Subcutaneous abdominal adipose tissue (tissue), 5 donors: ENCODE measurements at regions not wholly inside any gene's neighbourhood (a gene's known extent, or its start where the extent isn't known, plus 50 kb on each side); places are given as distances from the start of the nearest gene placed in this dataset.
"Not testable (repeated sequence)": the region's sequence is repeated elsewhere in the genome, so short reads cannot be mapped to it uniquely, and the experiment has no call there.

Source experiments
- H3K27ac ChIP-seq: one replicate; pipeline ENCODE4 v1.7.0; 2013; ENCODE audit warnings: low read depth, mild to moderate bottlenecking, inconsistent platforms, low read length, moderate library complexity
- H3K27me3 ChIP-seq, 5 donors: one replicate each; pipeline ENCODE4 v1.7.0; 2013; ENCODE audit warnings: low read length in 5 of 5, inconsistent platforms in 1 of 5; ENCODE audit not compliant: control insufficient read depth in 5 of 5, insufficient read depth in 4 of 5
- H3K36me3 ChIP-seq, 5 donors: one replicate each; pipeline ENCODE4 v1.7.0; 2013; ENCODE audit warnings: low read length in 5 of 5; ENCODE audit not compliant: control insufficient read depth in 5 of 5, insufficient read depth in 5 of 5
- H3K4me1 ChIP-seq, 5 donors: one replicate each; pipeline ENCODE4 v1.7.0; 2013; ENCODE audit warnings: low read length in 5 of 5, mild to moderate bottlenecking in 3 of 5, moderate library complexity in 1 of 5; ENCODE audit not compliant: control insufficient read depth in 5 of 5, insufficient read depth in 5 of 5
- H3K4me3 ChIP-seq, 5 donors: one replicate each; pipeline ENCODE4 v1.7.0; 2013; ENCODE audit warnings: low read length in 5 of 5, low read depth in 1 of 5
- H3K9ac ChIP-seq, 5 donors: one replicate each; pipeline ENCODE4 v1.7.0; 2013; ENCODE audit warnings: low read length in 5 of 5, mild to moderate bottlenecking in 4 of 5, moderate library complexity in 3 of 5
- H3K9me3 ChIP-seq, 5 donors: one replicate each; pipeline ENCODE4 v1.7.0; 2013; ENCODE audit warnings: low read length in 5 of 5; ENCODE audit not compliant: control insufficient read depth in 5 of 5
- donor health status: healthy.
- donor health status: healthy.
- donor health status: healthy.
- donor health status: healthy.
- donor health status: healthy.

- peaks cover 0 to 7% (median 2%) of the 10 kb centered on the region in 5 donors for H3K9me3 ChIP-seq
- no peaks in the 10 kb centered on the region for H3K4me1 ChIP-seq
- no peak overlapping the region for H3K9ac ChIP-seq
- no peak overlapping the region for H3K4me3 ChIP-seq
- H3K27ac ChIP-seq: no peak overlapping the region
- no peaks in the 10 kb centered on the region for H3K36me3 ChIP-seq
- H3K27me3 ChIP-seq: no peaks in the 10 kb centered on the region
Observed at GRCh38 chr9:102360846-102361245, 622.4 kb upstream of the GRIN3A start.

DNA sequence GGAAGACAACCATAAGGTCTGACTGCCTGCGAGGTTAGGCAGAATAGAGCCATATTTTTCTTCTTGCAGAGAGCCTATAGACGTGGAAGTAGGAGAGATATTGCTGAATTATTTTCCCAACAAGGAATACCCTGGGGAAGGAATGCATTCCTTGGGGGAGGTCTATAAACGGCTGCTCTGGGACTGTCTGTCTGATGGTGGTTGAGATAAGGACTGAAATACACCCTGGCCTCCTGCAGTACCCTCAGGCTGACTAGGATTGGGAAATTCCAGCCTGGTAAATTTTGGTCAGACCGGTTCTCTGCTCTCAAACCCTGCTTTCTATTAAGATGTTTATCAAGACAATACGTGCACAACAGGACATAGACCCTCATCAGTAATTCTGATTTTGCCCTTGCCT is 617.5 kb upstream of the GRIN3A start:
- no peaks in the 10 kb centered on the region for H3K4me1 ChIP-seq
- H3K27me3 ChIP-seq: no peaks in the 10 kb centered on the region
- no peaks in the 10 kb centered on the region for H3K36me3 ChIP-seq
- peaks cover 0 to 8% (median 4%) of the 10 kb centered on the region in 5 donors for H3K9me3 ChIP-seq
- no peak overlapping the region for H3K4me3 ChIP-seq
- no peak overlapping the region for H3K9ac ChIP-seq
- no peak overlapping the region for H3K27ac ChIP-seq

GRCh38 chr9:102354041-102354440 is 615.6 kb upstream of the GRIN3A start:
- no peaks in the 10 kb centered on the region for H3K36me3 ChIP-seq
- H3K4me1 ChIP-seq: no peaks in the 10 kb centered on the region
- H3K27ac ChIP-seq: no peak overlapping the region
- H3K27me3 ChIP-seq: no peaks in the 10 kb centered on the region
- H3K4me3 ChIP-seq: no peak overlapping the region
- no peak overlapping the region for H3K9ac ChIP-seq
- peaks cover 0 to 8% (median 4%) of the 10 kb centered on the region in 5 donors for H3K9me3 ChIP-seq

DNA sequence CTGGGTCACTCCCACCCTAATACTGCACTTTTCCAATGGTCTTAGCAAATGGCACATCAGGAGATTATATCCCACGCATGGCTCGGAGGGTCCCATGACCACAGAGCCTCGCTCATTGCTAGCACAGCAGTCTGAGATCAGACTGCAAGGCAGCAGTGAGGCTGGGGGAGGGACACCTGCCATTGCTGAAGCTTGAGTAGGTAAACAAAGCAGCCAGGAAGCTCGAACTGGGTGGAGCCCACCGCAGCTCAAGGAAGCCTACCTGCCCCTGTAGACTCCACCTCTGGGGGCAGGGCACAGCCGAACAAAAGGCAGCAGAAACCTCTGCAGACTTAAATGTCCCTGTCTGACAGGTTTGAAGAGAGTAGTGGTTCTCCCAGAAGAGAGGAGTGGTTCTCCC is 599.0 kb upstream of the GRIN3A start:
- not testable (repeated sequence) for H3K4me1 ChIP-seq, H3K27me3 ChIP-seq, H3K9ac ChIP-seq, H3K4me3 ChIP-seq, H3K9me3 ChIP-seq, H3K36me3 ChIP-seq, H3K27ac ChIP-seq

DNA sequence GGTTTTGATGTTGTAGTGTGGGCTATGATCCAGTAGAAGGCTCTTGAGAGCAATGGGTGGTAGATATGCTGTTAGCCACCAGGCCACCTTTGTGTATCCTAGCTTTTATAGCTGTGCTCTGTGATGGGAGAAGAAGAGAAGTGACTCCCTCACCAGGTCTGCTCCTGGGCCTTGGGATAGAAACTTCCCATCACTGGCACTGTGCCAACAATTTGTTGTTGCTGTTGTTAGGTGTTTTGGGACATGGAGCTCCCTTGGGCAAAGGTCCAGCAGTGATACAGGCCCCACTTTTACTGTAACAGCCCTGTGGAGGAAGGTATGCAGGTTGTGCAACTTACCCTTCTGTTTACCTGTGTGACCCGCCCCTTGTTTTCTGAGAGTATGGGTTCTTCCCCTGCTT is 570.9 kb upstream of the GRIN3A start:
- H3K9ac ChIP-seq: no peak overlapping the region
- H3K27me3 ChIP-seq: no peaks in the 10 kb centered on the region
- peaks cover 0 to 7% (median 5%) of the 10 kb centered on the region in 5 donors for H3K9me3 ChIP-seq
- no peak overlapping the region for H3K27ac ChIP-seq
- no peaks in the 10 kb centered on the region for H3K36me3 ChIP-seq
- no peaks in the 10 kb centered on the region for H3K4me1 ChIP-seq
- no peak overlapping the region for H3K4me3 ChIP-seq

GRCh38 chr9:102295188-102295587 is 556.7 kb upstream of the GRIN3A start:
- no peaks in the 10 kb centered on the region for H3K4me1 ChIP-seq
- H3K27me3 ChIP-seq: no peaks in the 10 kb centered on the region
- H3K9ac ChIP-seq: no peak overlapping the region
- no peak overlapping the region for H3K4me3 ChIP-seq
- no peaks in the 10 kb centered on the region for H3K9me3 ChIP-seq
- H3K27ac ChIP-seq: no peak overlapping the region
- no peaks in the 10 kb centered on the region for H3K36me3 ChIP-seq

DNA sequence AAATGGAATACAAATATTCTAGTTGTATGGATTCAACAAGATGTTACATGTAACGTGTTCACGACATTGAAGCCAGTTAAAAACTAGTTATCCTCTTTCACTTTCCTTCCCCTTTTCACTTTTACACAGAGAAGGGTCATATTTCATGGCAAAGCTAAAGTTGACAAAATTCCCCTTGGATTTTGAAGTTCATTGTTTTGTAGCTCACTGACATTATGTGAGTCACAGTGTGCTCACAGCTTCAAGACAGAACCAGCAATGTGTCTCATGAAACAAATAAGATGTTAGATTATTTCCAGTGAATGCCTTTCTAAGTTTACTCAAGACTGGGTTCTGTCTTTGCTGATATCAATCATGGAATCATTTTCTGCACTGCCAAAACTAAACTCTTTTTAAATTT is 535.5 kb upstream of the GRIN3A start:
- H3K36me3 ChIP-seq: no peaks in the 10 kb centered on the region
- no peak overlapping the region for H3K9ac ChIP-seq
- no peak overlapping the region for H3K4me3 ChIP-seq
- no peaks in the 10 kb centered on the region for H3K27me3 ChIP-seq
- H3K27ac ChIP-seq: no peak overlapping the region
- no peaks in the 10 kb centered on the region for H3K4me1 ChIP-seq
- peaks cover 0 to 3% (median 0%) of the 10 kb centered on the region in 5 donors for H3K9me3 ChIP-seq

- Histone ChIP-seq H3K27me3 (no peaks in the 10 kb centered on the region), H3K9ac (no peak overlapping the region), H3K27ac (no peak overlapping the region), H3K9me3 (no peaks in the 10 kb centered on the region), H3K4me3 (no peak overlapping the region), H3K36me3 (no peaks in the 10 kb centered on the region), H3K4me1 (no peaks in the 10 kb centered on the region)
Observed at GRCh38 chr9:102253099-102253498, 514.7 kb upstream of the GRIN3A start.

GRCh38 chr9:102244916-102245315 is 506.5 kb upstream of the GRIN3A start:
- H3K27ac ChIP-seq: no peak overlapping the region
- H3K4me3 ChIP-seq: no peak overlapping the region
- H3K9ac ChIP-seq: no peak overlapping the region
- H3K9me3 ChIP-seq: no peaks in the 10 kb centered on the region
- H3K36me3 ChIP-seq: no peaks in the 10 kb centered on the region
- H3K27me3 ChIP-seq: no peaks in the 10 kb centered on the region
- no peaks in the 10 kb centered on the region for H3K4me1 ChIP-seq

- Histone ChIP-seq H3K4me1 (no peaks in the 10 kb centered on the region), H3K27me3 (no peaks in the 10 kb centered on the region), H3K9me3 (no peaks in the 10 kb centered on the region), H3K4me3 (no peak overlapping the region), H3K9ac (no peak overlapping the region), H3K27ac (no peak overlapping the region), H3K36me3 (no peaks in the 10 kb centered on the region)
Observed at GRCh38 chr9:102237520-102237919, 499.1 kb upstream of the GRIN3A start.

DNA sequence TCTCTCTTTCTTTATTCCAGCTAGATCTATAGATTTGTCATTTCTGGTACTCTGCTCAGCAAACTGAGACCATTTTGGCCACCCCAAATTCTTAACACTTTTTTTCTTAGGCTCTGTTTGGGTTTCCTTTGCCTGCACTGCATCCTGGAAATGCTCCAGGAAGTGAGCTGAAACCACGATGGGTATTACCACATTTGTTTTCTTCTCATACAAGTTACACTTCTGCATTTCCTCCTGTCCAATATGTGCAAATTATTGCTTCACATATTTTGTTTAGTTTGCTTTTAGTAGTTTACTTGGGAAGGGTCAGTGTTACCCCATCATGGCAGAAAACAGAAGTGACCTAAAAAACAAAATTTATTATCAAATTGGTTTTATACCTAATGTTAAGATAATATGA is 498.6 kb upstream of the GRIN3A start:
- H3K27me3 ChIP-seq: no peaks in the 10 kb centered on the region
- H3K9me3 ChIP-seq: no peaks in the 10 kb centered on the region
- no peak overlapping the region for H3K4me3 ChIP-seq
- no peaks in the 10 kb centered on the region for H3K36me3 ChIP-seq
- H3K9ac ChIP-seq: no peak overlapping the region
- H3K27ac ChIP-seq: no peak overlapping the region
- no peaks in the 10 kb centered on the region for H3K4me1 ChIP-seq
